Cardiac muscle cell (in vitro differentiated cells and primary cell): ENCODE measurements at regions not wholly inside any gene's neighbourhood (a gene's known extent, or its start where the extent isn't known, plus 50 kb on each side); places are given as distances from the start of the nearest gene placed in this dataset.
"Not testable (repeated sequence)": the region's sequence is repeated elsewhere in the genome, so short reads cannot be mapped to it uniquely, and the experiment has no call there.

ENCODE experiments used
- DNase-seq, 2 donors: peaks; one replicate each; pipeline versions ENCODE4 v3.0.0 to v3.0.0-alpha.2; 2010 to 2017; ENCODE audit warnings: low read depth in 1 of 2, low spot score in 1 of 2
- H3K27ac ChIP-seq: fragments of 200-600 bp; sonication (generic); 2 replicates; pipeline ENCODE4 v1.5.1; 2016
- H3K27me3 ChIP-seq: fragments of 200-600 bp; sonication (generic); 2 replicates; pipeline ENCODE4 v1.6.0; 2016; ENCODE audit warnings: control low read depth
- H3K36me3 ChIP-seq: fragments of 200-600 bp; sonication (generic); 2 replicates; pipeline ENCODE4 v1.5.1; 2016; ENCODE audit warnings: control low read depth
- H3K4me1 ChIP-seq: fragments of 200-600 bp; sonication (generic); 2 replicates; pipeline ENCODE4 v1.8.1; 2017; ENCODE audit warnings: low read depth, mild to moderate bottlenecking, mixed run types
- H3K4me3 ChIP-seq: fragments of 200-600 bp; sonication (generic); 2 replicates; pipeline ENCODE4 v1.5.1; 2016; ENCODE audit warnings: mild to moderate bottlenecking
- H3K9me3 ChIP-seq: fragments of 200-600 bp; sonication (generic); 2 replicates; pipeline ENCODE4 v1.5.1; 2017; ENCODE audit warnings: low read depth, mild to moderate bottlenecking, control low read depth
- CTCF ChIP-seq: IDR thresholded peaks from 2 replicates; pipeline ENCODE4 v1.5.1; 2012; ENCODE audit warnings: low read depth, mild to moderate bottlenecking, low read length

DNA sequence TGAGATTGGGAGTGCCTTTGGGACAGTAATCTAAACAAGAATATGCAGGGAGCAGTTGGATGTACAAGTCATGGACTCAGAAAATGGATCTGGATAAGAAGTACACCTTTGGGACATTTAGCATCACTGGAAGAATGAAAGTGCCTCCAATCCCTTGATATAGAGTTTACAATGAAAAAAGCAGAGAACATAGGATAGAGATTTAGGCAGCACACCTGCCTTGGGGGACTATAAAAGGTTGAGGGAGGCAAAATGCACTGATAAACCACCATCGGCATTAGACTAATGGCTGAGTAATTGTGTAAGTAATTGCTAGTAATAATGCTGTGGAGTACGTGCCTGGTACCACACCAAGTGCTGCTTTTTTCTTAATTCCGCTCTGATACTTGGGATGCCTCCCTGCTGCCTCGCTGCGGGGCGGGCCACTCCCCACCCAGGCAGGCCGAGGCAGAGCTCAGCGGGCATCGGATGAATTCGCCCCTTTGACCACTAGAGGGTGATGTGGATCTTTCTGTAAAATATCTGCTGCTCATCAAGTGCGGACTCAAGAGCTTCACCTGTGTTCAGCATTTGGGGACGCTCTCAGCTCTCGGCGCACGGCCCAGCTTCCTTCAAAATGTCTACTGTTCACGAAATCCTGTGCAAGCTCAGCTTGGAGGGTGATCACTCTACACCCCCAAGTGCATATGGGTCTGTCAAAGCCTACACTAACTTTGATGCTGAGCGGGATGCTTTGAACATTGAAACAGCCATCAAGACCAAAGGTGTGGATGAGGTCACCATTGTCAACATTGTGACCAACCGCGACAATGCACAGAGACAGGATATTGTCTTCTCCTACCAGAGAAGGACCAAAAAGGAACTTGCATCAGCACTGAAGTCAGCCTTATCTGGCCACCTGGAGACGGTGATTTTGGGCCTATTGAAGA lies 99.9 kb downstream of the ANKRD18B start:
- Histone ChIP-seq H3K4me1 (no peaks in the 10 kb centered on the region), H3K27me3 (no peaks in the 10 kb centered on the region), H3K4me3 (no peak overlapping the region), H3K36me3 (no peaks in the 10 kb centered on the region), H3K9me3 (no peaks in the 10 kb centered on the region), H3K27ac (no peak overlapping the region)
- TF ChIP-seq CTCF, result peak; percentile 77
- peak; percentile 76 to 79 for DNase-seq

- H3K27ac ChIP-seq, H3K36me3 ChIP-seq, DNase-seq, H3K27me3 ChIP-seq, H3K4me1 ChIP-seq, H3K9me3 ChIP-seq, H3K4me3 ChIP-seq: not testable (repeated sequence)
These were observed 104.3 kb downstream of the ANKRD18B start for GRCh38 chr9:33628318-33628717.

DNA sequence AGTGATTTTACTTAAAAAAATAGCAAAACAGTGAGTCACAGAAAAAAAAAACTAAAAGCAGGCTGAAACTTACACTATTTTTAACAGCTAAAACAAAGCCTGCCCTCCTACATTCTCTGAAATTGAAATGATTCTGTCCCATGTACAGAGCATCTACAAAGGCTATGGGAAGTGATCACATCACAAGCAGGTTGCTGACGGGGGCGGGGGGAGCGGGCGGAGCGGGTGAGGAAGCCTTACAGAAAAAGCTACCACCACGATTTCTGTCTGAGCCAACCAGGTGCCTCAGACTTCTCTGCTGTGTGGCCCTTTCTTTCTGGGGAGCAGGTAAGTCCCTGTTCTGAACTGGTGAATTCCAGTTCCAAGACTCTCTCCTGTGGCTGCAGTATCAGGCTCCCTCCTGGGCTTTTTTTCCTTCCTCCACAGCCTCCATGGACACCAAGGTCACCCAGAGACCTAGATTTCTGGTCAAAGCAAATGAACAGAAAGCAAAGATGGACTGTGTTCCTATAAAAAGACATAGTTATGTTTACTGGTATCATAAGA lies 104.9 kb downstream of the ANKRD18B start:
- Histone ChIP-seq H3K27me3 (peaks cover 7% of the 10 kb centered on the region), H3K36me3 (no peaks in the 10 kb centered on the region), H3K4me3 (no peak overlapping the region), H3K4me1 (no peaks in the 10 kb centered on the region), H3K27ac (no peak overlapping the region), H3K9me3 (no peaks in the 10 kb centered on the region)
- TF ChIP-seq CTCF, result no peak
- no peak for DNase-seq

DNA sequence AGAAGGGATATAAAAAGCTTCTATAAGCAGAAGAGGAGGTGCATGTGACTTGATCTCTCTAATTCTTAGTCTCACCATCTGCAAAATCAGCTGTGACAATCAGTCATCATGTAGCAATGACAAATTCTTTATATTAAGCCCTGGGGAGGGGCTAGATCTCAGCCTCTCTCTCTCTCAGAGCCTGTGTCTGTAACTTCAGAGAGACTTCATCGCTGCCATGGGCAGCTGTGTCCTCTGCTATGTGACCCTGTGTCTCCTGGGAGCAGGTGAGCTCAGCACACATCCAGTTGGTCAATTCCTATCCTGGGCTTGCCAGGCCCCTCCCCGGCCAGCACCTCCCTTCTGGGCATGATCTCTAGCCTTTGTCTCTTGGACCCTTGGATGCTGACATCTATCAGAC lies 109.6 kb downstream of the ANKRD18B start:
- Histone ChIP-seq H3K4me3 (no peak overlapping the region), H3K36me3 (no peaks in the 10 kb centered on the region), H3K9me3 (no peaks in the 10 kb centered on the region), H3K4me1 (no peaks in the 10 kb centered on the region), H3K27ac (no peak overlapping the region), H3K27me3 (peaks cover 54% of the 10 kb centered on the region)
- TF ChIP-seq CTCF, result no peak
- DNase-seq, result no peak

DNA sequence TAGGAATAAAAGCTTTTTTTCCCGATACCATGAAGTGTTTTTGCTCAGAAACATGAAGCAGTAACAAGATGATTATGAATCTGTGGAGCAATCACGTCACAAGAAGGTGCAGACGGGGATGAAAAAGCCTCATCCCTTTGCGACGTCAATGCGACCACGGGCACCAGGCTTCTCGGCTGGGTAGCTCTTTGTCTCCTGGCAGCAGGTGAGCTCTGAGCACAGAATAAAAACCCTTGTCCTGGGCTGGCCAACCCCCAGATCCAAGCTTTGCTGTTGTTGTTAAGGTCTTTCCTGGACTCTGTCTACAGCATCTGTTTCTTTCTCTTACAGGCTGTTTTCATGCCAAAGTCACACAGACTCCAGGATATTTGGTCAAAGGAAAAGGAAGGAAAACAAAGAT lies 113.8 kb downstream of the ANKRD18B start:
- Histone ChIP-seq H3K36me3 (no peaks in the 10 kb centered on the region), H3K27ac (no peak overlapping the region), H3K27me3 (peaks cover 68% of the 10 kb centered on the region), H3K4me1 (no peaks in the 10 kb centered on the region), H3K9me3 (no peaks in the 10 kb centered on the region), H3K4me3 (no peak overlapping the region)
- no peak for TF ChIP-seq CTCF
- no peak for DNase-seq

- H3K4me1 ChIP-seq, result no peaks in the 10 kb centered on the region
- no peaks in the 10 kb centered on the region for H3K9me3 ChIP-seq
- no peaks in the 10 kb centered on the region for H3K36me3 ChIP-seq
- H3K4me3 ChIP-seq, result no peak overlapping the region
- H3K27me3 ChIP-seq, result peaks cover 68% of the 10 kb centered on the region
- TF ChIP-seq CTCF, result no peak
- no peak overlapping the region for H3K27ac ChIP-seq
- no peak for DNase-seq
These were observed 114.4 kb downstream of the ANKRD18B start for GRCh38 chr9:33638391-33638915.
